GM19035 (cell line): ENCODE measurements at regions not wholly inside any gene's neighbourhood (a gene's known extent, or its start where the extent isn't known, plus 50 kb on each side); places are given as distances from the start of the nearest gene placed in this dataset.
A peak's percentile ranks its signal among the peaks of the same experiment; 100 is the strongest.
"Not testable (repeated sequence)": the region's sequence is repeated elsewhere in the genome, so short reads cannot be mapped to it uniquely, and the experiment has no call there.

Experiments used
- ATAC-seq: cut with Tn5 transposase; IDR thresholded peaks from one replicate; pipeline ENCODE4 v1.9.1; 2021; ENCODE audit not compliant: unreplicated experiment

DNA sequence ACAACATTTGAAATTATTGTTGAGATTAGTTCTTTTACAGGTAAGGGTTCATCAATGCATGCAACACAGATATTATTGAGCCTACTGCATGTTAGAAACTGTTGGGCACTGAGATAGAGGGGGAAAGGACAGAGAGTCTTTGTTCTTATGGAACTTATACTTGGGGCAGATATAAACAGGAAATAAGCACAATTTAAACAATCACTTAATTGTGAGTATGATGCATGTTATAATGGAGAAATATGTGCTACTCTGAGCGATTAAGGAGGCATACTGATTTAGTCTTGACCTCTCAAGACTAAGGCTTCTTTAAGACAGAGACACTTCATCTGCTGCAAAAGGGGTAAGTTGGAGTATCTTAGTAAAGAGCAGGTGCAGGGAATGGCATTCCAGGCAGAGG, 593.3 kb downstream of the CCSER2 start:
- no peak for ATAC-seq

DNA sequence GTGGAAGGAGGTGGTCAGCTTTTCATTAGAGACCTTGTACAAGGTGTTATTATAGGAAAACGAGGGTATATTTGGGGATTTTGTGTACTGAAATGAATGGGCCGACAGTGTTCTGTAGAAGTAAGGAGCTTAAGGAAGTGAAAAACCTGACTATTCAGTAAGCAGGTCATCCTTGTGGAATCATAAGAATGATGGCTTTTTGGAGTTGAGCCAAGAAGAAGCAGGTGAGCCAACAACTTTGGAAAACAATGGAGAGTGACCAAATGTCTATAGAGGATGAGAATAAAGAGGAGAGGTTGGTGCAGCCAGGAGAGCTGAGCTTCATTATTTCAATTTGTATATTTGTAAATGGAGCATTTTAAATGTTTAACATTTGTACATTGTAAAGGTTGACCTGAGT, 595.7 kb downstream of the CCSER2 start:
- ATAC-seq = no peak

DNA sequence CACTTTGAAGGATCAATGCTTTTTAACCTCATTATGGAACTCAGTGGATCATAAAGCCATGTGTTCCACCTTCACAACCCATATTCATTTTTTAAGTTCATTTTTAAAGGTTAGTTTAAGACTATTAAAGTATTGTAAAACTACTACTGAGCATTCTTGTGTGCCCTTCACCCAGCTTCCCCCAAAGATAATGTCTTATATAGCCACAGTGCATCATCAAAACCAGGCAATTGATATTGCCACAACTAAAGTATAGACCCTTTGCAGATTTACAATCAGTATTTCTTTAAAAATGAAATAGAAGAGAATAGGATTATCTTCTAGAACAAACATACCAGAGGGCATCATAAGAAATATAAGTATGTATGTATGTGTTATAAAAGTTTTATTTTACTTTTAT, 597.1 kb downstream of the CCSER2 start:
- no peak for ATAC-seq

DNA sequence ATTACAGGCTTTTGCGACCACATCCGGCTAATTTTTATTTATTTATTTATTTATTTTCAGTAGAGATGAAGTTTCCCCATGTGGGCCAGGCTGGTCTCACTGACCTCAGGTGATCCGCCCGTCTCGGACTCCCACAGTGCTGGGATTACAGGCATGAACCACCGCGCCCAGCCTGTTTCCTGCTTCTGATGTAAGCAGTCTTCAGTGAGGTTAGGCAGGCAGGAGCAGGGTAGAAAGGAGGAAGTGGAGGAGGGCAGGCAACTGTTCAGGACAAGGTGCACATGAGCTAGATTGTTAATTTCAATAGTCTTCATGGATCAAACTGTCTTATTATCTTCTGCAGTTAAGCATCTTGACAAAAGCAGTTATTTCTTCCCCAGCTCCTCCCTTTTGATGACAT, 605.0 kb downstream of the CCSER2 start:
- ATAC-seq = no peak

DNA sequence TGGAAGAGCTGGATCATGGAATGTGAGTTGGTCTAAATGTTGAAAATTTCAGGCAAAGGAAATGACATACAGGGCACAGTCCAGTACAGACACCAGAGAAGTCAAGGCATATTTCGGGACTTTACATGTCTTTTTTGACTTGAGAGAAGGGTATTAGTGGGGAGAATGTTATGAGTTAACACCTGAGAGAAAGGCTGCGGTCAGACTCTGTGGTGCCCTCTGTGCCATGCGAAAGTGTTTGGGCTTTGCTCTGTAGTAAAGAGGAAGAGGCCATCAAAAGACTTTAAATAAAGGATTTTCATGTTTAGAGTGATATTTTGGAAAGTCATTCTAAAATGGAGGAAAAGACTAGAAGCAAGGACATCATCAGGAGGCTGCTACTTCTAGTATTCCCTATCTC, 607.4 kb downstream of the CCSER2 start:
- ATAC-seq = no peak

DNA sequence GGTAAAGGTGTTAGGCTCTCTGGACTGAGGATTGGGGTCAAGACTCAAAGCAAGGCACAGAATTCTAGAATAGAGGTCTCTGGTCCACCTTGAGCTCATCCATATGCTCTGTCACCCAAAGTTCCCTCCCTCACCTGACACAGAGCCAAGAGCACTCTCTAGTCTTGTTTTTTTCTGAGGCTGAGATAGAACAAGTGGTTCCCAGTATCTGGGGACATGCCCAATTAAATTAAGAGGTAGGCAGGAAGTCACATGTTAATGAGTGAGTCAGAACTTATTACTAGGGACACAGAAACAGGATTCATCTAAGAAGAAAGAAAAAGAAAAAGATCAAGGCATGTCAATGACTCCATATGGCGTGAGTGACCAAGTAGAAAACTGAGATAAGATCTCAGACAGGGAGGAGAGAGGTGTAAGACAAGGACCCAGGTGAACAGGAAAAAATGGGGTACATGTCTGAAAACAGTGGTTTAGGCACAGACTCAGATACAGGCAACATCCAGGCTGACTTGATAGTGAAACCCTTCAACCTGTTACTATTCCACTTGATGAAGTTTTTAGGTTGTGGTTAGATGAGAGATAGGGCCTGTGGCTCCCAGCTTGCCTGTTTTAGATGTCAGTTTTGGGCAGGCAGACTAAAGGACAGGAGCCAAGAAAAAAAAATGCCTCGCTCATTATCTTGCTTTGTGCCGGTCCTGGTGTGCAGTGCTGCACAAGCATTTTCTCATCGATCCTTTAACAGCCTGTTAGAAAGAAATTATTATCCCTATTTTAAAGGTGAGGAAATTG, 609.9 kb downstream of the CCSER2 start:
- no peak for ATAC-seq

DNA sequence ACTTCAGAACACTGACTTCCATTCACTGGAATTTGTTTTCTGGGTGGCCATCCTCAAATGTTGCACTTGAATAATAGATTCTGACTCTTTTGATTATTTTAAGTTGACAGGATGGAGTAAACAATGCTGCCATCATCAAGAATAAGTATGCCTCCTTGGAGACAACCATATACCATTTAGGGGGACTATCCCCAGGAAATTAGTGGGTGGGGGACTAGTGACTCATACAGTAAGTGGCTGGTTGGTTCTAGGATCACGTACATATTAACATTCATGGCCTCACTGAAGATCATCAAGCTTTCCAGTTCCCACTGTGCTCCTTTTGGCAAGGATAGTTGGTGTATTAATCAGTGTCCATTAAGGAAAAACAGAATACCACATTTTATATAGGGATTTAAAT, 615.2 kb downstream of the CCSER2 start:
- no peak for ATAC-seq

DNA sequence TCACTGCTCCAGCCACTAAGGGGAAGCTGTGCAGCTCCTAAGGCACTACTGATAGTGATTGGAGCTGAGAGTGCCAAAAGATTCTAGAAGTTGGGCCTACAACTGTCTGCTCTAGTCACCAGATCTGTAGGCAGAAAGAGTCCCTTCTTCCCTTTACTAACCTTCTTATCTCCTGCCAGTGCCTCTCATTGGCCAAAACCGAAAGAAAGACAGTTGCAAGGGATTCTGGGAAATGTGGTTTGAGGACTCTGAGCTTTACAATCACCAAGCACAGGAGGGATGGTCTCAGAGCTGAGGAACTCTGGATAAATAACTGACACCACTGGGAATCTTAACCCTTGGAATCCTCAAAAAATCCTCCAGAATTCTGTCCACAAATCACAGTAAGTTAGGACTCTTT, 615.8 kb downstream of the CCSER2 start:
- ATAC-seq = peak; percentile 59

DNA sequence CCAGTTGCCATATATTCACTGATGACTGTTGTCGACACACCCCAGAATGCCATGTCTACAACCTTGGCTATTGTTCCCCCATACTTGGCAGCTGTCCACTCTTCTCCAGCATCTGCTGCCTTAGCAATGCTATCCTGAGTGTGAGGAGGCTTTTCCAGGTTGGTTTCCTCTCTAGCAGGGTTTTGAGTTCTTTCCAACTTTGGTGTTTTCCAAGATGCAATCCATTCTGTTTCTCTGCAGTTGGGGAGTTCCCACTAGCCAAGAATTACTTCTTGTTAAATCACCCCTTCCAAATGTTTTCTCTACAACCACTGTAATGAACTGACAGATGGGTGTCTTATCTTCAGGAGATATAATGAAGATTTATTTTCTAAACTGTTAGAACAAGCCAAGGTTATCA, 617.4 kb downstream of the CCSER2 start:
- ATAC-seq = no peak

DNA sequence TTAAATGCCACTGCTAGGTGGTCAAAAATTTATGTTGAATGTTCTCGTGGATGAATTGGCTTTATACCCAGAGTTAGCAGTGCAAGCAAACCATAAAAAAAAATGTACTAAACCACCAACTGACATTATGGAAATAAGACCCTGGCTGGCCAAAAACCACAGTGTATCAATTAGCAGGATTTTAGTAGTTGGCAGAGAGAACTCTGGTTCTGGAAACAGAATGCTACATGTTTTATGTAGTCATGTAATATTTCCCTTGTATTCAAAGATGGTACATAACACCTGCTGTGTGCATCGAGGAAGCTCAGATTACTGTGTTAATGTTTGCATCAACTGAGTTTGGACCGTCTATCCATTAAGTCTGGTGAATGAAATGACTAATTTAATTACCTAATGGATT, 618.5 kb downstream of the CCSER2 start:
- no peak for ATAC-seq

DNA sequence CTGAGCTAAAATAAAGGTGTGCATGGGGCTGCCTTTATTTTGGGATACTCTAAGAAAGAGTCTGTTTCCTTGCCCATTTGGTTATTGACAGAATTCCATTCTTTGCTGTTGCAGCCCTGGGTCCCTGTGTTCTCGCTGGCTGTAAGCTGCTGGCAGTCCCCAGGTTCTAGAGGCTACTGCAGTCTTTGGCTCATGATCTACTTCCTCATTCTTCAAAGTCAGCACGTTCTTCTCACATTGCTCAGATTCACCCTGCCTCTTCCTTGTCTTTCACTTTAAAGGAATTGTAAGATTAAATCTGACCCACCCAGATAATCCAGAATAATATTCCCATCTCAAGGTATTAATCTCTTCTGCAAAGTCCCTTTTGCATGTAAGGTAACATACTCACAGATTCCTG, 620.3 kb downstream of the CCSER2 start:
- no peak for ATAC-seq

DNA sequence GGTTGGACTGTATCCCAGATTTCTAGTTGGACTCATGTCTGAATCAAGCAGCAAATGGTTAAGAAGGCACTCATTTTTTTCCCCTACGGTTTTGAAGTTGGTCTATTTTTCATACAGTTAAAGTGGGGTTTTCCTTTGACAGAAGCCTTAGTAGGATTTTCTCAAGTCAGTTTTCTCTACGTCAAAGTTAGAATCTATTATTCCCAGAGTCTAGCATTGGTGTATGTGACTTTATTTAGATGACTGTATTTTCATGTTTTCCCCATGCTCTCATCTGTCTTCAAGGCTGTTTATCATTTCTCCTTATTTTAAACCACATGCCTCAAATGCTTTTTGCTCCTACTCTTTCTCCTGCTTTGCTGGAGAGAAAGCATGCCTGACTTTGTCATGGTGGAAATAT, 623.2 kb downstream of the CCSER2 start:
- ATAC-seq = no peak

DNA sequence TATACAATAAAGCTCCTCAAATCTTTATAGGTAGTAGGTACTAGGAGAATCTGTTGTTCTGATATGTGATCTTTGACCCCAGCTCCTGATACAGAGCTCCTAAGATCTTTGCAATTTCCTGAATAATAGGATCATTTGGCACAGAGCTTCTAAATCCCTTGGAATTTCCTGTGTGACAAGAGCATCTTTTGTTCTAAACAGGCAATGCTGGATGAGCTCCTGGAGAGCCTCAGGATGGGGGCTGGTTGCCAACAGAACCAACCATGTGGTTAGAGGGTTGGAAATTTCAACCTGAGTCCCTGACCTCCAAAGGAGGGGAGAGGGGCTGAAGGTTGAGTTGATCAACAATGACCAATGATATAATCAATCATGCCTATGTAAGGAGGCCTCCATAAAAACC, 629.0 kb downstream of the CCSER2 start:
- ATAC-seq = no peak

DNA sequence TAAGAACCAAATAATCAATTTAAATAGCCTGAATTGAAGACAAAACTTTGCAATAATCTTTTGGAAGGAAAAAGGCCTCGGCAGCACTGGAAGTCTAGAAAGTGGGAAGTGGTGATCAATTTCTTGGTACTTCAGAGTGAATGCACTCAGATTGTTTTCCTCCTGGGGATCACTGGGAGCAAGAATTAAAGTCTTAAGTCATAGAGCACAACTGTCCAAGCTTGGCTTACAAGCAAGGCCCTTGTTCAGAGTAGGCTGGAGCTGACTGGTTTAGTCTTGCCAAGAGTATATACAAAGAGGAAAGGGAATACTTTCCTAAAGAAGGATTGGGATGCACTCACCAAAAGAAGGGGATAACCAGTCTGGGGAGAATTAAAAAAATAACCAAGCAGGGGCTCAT, 637.1 kb downstream of the CCSER2 start:
- no peak for ATAC-seq

DNA sequence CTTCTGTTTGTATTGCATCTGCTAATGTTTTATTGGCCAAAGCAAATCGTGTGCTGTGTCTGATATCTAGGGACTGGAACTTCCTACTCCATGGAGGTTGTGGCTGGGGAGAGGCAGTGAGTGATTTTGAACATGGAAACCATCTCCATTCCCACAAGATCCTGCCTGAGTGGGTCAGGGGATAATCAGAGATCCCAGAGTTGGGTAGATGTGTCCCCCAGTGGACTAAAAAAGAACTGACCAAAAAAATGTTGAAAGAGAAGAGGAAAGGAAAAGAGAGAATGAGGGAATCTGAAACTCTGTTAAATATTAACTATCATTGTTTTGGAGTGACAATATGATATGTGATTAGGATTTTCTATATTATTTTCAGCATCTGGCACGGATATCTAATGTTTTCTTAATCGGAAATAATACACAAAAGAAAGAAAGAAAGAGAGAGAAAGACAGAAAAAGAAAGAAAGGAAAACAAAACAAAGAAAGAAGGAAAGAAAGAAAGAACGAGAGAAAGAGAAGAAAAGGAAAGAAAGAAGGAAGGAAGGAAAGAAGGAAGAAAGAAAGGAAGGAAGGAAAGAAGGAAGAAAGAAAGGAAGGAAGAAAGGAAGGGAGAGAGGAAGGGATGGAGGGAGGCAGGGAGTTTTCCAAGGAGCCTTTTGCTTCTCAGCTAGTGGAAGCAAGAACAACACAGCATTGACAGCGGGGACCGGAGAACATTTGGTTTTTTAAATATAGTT, 638.5 kb downstream of the CCSER2 start:
- ATAC-seq = no peak

DNA sequence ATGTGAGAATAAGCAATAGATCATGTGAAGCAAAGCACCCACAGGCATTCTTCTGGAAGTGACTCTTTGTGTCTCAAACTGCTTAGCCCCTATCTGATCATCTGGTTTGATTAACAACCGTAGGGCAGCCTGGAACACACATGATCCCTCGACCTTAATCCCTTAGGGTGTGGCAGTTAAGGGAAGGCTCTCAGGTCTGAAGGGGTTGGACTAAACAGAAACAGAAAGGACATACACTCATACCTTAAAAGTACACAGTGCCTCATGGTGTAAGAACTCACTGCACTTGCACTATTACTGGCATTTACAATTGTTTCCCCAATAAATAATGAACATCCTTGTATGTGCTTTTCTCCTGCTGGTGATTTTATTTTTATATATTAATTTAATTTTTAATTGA, 640.9 kb downstream of the CCSER2 start:
- ATAC-seq = not testable (repeated sequence)

DNA sequence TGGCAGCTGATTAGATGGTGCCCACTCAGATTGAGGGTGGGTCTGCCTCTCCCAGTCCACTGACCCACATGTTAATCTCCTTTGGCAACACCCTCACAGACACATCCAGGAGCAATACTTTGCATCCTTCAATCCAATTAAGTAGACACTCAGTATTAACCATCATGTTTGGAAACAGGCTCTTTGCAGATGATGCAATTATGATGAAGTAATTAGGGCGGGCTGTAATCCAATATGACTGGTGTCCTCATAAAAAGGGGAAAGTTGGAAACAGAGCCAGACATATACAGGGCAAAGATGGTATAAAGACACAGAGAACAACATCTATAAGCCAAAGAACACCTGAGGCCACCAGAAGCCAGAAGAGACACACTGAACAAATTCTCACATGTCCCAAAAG, 658.6 kb downstream of the CCSER2 start:
- ATAC-seq = no peak

DNA sequence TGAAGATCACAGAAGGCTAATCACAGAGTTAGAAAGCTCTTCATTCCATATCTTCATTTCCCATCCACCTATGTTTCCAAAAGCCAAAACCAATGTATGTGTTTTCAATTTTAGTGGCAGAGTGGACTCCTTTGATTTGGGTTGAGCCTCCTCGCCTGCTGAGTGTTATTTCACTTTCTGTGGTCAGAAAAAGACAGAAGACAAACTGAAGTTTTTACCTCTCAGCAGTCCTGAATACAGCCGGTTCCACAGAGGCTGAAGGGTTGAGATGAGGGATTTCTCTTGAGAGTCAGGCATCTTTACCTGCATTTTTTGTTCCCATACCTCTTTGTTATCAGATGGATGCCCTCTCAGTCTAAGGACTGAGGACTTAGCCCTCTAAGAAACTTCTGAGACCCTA, 659.6 kb downstream of the CCSER2 start:
- no peak for ATAC-seq

DNA sequence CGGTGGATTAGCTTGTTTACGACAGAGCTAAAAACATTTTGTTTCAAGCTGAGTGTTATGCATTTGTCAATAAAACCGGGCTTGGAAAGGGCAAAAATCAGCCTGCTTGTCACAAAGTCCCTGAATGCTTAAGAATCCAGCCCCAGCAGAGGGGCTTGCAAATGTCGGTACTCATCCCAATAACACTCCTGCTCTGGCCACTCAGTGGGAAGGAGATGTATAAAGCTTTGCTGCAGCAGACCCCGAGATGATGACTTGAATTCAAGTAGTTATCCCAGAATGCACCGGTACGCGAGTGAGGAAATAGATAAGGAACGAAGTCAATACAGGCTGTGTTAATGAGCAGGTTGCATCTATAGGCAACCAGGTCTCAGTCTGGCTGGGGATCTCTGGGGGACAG, 662.3 kb downstream of the CCSER2 start:
- no peak for ATAC-seq

DNA sequence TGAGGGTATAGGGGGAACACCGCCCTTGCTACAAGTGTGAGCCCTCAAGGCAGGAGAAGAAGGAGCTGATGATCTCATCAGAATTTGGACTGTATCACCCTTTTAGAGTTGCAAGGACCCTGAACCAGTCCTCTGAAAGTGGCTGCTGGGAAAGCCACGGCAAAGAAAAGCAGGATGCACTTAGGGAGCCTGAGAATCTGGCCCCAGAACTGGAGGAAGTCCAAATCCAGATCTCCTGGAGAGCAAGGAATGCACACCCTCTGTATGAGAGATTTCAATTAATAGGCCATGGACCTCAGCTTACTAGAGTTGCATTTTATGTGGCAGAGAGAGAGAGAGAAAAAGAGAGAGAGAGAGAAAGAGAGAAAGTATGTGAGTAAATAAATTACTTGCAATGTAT, 662.9 kb downstream of the CCSER2 start:
- ATAC-seq = no peak

DNA sequence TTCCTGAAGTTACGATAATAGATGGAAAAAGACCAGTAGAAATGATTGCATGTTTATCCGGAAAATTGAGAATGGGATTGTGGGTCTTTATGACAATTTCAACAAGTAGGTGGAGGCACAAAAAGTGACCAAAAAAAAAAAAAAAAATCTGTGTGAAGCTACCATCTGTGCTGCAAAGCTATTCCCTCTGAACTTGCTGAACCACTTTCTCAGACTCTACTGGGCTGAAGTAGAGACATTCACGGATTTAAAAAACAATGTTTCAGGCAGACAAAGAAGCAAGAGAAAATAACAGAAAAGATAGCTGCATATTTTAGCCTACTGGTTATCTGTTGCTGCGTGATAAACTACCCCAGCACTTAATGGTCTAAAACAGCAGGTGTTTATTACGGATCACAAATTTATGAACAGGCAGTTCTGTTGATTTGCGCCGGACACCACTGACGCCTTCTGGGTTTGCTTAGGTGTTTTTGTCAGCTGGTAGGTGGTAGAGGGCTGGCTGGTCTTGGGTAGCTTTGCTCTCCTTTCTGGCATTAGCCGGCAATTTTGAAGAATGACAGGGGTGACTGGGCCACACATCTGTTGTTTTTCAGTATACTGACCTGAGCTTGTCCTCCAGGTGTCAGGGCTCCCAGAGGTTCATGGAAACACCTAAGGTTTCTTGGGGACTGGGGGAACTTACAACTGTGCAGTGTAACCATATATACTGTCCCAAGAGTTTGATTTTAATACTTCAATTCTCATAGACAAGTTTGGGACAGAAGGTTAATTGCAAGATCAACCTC, 665.1 kb downstream of the CCSER2 start:
- no peak for ATAC-seq

DNA sequence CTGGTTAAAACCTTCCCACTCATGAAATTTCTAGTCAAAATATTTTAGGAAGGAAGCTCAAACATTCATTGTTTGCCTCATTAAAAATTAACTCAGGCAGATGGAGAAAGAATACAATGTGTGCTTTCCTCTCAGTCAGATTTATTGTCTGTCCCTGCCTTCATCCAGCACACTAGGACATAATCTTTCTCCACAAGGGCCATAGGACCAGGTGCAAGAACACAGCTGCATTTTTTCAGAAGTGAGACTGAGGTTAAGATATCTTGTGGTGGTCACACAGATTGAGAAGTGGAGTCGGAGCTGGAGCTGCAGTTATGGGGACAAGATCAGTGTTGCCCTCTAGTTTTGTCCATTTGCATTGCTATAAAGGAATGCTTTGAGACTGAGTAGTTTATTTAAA, 666.3 kb downstream of the CCSER2 start:
- ATAC-seq = no peak
